Ectodermal cell (in vitro differentiated cells): ENCODE measurements at regions not wholly inside any gene's neighbourhood (a gene's known extent, or its start where the extent isn't known, plus 50 kb on each side); places are given as distances from the start of the nearest gene placed in this dataset.
"Not testable (repeated sequence)": the region's sequence is repeated elsewhere in the genome, so short reads cannot be mapped to it uniquely, and the experiment has no call there.

Experiments
- H3K27ac ChIP-seq: 2 replicates; pipeline ENCODE4 v1.7.0; 2013; ENCODE audit warnings: mild to moderate bottlenecking, low read depth, low read length; ENCODE audit not compliant: insufficient read depth, poor library complexity, severe bottlenecking
- H3K27me3 ChIP-seq: 2 replicates; pipeline ENCODE4 v1.7.0; 2013; ENCODE audit warnings: mild to moderate bottlenecking, low read length; ENCODE audit not compliant: insufficient read depth, control insufficient read depth, poor library complexity, severe bottlenecking
- H3K36me3 ChIP-seq: one replicate; pipeline ENCODE4 v1.7.0; 2013; ENCODE audit warnings: low read length; ENCODE audit not compliant: control insufficient read depth, insufficient read depth
- H3K4me1 ChIP-seq: one replicate; pipeline ENCODE4 v1.7.0; 2013; ENCODE audit warnings: low read length; ENCODE audit not compliant: control insufficient read depth, insufficient read depth
- H3K4me3 ChIP-seq: 2 replicates; pipeline ENCODE4 v1.7.0; 2013; ENCODE audit warnings: low read depth, low read length, control low read depth; ENCODE audit not compliant: insufficient read depth
- H3K9me3 ChIP-seq: 2 replicates; pipeline ENCODE4 v1.7.0; 2013; ENCODE audit warnings: mild to moderate bottlenecking, low read length, moderate library complexity; ENCODE audit not compliant: control insufficient read depth
- WGBS, 2 experiments: methylation state at CpG; one replicate each; pipeline ENCODE4 v1.1.7; 2013; ENCODE audit warnings: missing lambda C conversion rate in 2 of 2; 5-methylcytosine and 5-hydroxymethylcytosine counted together

DNA sequence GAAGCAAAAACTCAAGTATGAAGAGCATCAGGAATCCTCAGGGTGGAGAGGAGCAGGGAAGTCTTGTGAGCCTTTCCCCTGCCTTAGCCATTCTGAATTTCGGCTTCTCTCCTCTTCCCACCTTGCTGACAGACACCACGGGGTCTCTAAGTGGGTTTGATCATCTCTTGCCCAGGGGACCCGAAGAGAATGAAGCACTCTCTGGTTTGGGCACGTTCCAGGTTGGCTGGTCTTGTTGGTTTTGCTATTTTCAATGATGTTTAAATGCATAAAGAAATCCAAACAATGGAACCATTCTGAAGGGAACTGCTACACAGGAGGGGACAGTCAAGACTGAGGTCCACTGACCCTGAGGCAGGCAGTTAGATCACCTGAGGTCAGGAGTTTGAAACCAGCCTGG lies 131.7 kb downstream of the PXDC1 start:
- no peaks in the 10 kb centered on the region for H3K27me3 ChIP-seq
- H3K9me3 ChIP-seq, result no peaks in the 10 kb centered on the region
- H3K27ac ChIP-seq, result no peak overlapping the region
- H3K4me1 ChIP-seq, result peaks cover 2% of the 10 kb centered on the region
- 92 to 94% methylated on average over 4 of the region's 4 CpGs for WGBS, 2 experiments
- no peaks in the 10 kb centered on the region for H3K36me3 ChIP-seq
- H3K4me3 ChIP-seq, result no peak overlapping the region

DNA sequence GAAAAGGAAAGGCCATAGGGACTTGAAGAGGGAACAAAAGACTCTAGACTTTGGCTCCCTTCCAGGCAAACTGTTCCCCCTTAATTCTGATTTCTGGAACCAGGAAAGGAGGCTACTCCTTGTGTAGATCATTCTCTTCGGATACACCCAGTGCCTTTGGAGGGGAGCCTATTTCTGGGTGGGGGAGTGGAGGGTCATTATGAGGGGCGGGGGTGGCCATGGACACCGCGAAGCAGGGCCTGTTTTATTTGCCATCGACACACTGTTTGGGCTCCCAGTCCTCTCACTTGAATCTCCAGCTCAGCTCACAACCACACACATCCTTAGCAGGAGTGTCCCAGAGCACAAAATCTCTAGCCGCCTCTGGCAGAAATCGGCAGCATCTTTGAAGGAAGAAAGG lies 132.3 kb downstream of the PXDC1 start:
- 92 to 95% methylated on average over 7 of the region's 7 CpGs for WGBS, 2 experiments
- no peaks in the 10 kb centered on the region for H3K4me1 ChIP-seq
- no peak overlapping the region for H3K4me3 ChIP-seq
- no peaks in the 10 kb centered on the region for H3K27me3 ChIP-seq
- H3K36me3 ChIP-seq, result no peaks in the 10 kb centered on the region
- no peaks in the 10 kb centered on the region for H3K9me3 ChIP-seq
- no peak overlapping the region for H3K27ac ChIP-seq

DNA sequence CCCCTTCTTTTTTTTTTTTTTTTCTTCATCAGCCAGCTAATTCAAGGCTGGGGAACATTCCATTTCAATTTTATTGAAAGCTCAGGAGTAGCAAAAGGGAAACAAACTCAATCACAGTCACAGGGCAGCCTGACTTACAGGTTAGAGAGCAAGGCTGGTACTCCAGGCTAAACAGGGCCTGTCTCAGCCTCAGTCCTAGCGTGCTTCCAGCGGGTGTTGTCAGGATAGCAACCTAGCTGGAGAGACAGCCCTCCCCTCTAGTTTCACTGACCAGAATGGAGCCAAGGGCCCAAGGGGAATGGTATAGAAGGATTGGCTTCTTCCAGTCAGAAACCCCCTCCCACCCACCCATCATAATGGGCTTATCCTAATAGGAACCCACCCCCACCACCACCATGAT lies 132.9 kb downstream of the PXDC1 start:
- Histone ChIP-seq H3K27ac (no peak overlapping the region), H3K4me3 (no peak overlapping the region), H3K4me1 (no peaks in the 10 kb centered on the region), H3K36me3 (no peaks in the 10 kb centered on the region), H3K27me3 (no peaks in the 10 kb centered on the region), H3K9me3 (no peaks in the 10 kb centered on the region)
- 96 to 100% methylated on average over 2 of the region's 2 CpGs for WGBS, 2 experiments

- 93 to 94% methylated on average over 29 of the region's 29 CpGs for WGBS, 2 experiments
- H3K27me3 ChIP-seq, result no peaks in the 10 kb centered on the region
- no peaks in the 10 kb centered on the region for H3K4me1 ChIP-seq
- no peaks in the 10 kb centered on the region for H3K36me3 ChIP-seq
- no peak overlapping the region for H3K4me3 ChIP-seq
- H3K9me3 ChIP-seq, result no peaks in the 10 kb centered on the region
- H3K27ac ChIP-seq, result no peak overlapping the region
Measured at GRCh38 chr6:3617681-3618311, 133.7 kb downstream of the PXDC1 start.

DNA sequence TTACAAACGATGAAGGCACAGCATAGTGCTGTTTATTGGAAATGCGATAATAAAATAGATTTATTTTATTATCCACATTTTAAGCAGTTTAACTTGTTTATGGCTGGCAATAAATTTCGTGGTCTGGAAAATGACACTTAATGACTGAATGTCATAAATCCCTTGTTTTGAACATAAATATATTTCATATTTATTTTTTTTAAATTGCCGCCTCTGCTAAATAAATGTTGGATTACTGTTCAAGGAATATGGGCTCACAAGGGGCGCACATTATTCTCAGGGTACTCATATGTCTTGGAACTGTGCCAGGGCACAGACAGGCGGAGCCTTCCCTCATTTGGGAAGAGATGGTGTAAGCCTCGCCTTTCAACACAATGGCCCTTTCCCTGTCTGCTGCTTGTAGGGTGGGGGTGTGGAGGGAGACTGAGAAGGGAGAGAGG lies 134.3 kb downstream of the PXDC1 start:
- H3K4me1 ChIP-seq, result no peaks in the 10 kb centered on the region
- WGBS, 2 experiments, result 86 to 90% methylated on average over 4 to 6 of the region's 7 CpGs

DNA sequence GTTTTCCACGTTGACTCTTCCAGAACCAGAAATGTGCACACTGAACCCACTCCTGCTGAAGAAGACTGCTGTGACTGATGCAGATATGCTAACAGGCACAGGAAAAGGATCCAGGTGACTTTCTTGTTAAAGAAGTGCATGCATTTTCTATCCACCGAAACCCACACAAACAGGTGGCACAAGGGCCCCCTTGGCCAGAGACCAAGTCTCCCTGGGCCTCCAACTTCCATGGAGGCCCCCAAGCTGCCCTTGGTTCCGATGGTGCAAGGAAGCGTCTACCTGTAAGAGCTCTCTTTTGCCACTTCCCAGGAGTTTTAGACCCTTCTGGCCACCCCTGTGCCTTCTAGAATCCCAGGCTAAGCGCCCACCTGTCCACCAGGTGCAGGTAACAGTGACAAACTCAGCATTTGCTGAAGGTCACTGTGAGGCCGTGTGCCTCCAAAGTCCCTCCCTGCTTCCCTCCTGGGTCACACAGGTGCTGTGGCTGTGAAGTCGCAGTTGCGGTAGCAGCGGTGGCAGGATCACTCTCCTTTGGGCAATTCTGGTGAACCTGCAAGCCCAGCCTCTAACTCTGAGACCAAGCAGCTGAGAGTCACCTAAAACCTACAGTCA lies 134.8 kb downstream of the PXDC1 start:
- Histone ChIP-seq H3K4me1 (no peaks in the 10 kb centered on the region), H3K36me3 (no peaks in the 10 kb centered on the region), H3K4me3 (no peak overlapping the region), H3K9me3 (no peaks in the 10 kb centered on the region), H3K27ac (no peak overlapping the region), H3K27me3 (no peaks in the 10 kb centered on the region)
- 95 to 97% methylated on average over 9 of the region's 9 CpGs for WGBS, 2 experiments

More for the DNA sequence above, 134.3 kb downstream of the PXDC1 start:
- H3K27ac ChIP-seq, result no peak overlapping the region
- no peaks in the 10 kb centered on the region for H3K9me3 ChIP-seq
- H3K27me3 ChIP-seq, result no peaks in the 10 kb centered on the region
- H3K4me3 ChIP-seq, result no peak overlapping the region
- no peaks in the 10 kb centered on the region for H3K36me3 ChIP-seq

DNA sequence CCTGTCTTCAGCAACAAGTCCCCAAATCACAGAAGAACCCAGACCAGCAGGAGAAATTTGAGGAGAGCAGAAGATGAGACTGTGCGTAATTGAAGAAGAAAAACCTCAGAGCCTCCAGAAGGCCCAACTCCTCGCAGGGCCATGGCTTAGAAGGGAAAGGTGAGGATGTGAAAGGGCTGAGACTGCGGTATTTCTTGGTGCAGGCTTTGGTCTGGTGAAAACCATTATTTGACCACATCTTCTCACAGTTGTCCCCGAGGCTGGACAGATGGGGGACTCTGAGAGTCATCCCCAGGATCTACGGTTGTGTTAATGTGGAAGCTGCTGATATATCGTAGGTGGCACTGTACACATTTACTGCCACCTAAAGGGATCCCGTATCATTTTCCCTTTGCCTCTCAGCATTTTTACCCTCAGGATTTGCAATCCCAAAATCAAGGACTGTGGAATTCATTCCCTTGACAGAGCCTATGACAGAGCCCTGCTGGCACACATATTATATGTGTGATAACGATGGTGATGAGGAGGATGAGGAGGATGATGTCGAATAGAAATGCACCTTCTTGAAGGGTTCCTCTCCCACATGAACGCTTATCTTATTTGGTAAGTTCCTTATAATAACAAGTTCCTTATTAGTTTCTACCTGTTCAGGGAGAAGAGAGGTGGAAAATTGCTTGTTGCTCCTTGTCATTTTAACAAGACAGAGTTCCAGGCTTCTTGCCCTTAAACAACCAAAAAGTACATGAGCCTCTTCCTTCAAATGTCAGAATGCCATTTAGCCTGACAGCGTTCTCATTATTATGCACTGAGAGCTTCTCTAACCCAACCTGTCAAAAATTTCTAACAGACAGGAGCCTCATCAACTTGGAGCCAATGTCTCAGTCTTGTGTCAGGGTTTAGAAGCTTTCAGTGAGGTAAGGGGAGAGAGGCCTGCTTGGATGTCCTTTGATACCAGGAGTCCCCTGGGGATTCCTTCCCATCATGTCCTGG lies 135.8 kb downstream of the PXDC1 start:
- no peaks in the 10 kb centered on the region for H3K4me1 ChIP-seq
- H3K9me3 ChIP-seq, result no peaks in the 10 kb centered on the region
- H3K36me3 ChIP-seq, result no peaks in the 10 kb centered on the region
- H3K4me3 ChIP-seq, result no peak overlapping the region
- no peaks in the 10 kb centered on the region for H3K27me3 ChIP-seq
- H3K27ac ChIP-seq, result no peak overlapping the region
- WGBS, 2 experiments, result 94 to 95% methylated on average over 10 to 11 of the region's 11 CpGs

GRCh38 chr6:3614918-3615317 lies 136.6 kb downstream of the PXDC1 start:
- Histone ChIP-seq H3K27me3 (no peaks in the 10 kb centered on the region), H3K27ac (no peak overlapping the region), H3K4me3 (no peak overlapping the region), H3K36me3 (no peaks in the 10 kb centered on the region), H3K4me1 (no peaks in the 10 kb centered on the region), H3K9me3 (no peaks in the 10 kb centered on the region)
- 96 to 97% methylated on average over 2 of the region's 2 CpGs for WGBS, 2 experiments

GRCh38 chr6:3613565-3613964 lies 137.9 kb downstream of the PXDC1 start:
- H3K27me3 ChIP-seq, H3K27ac ChIP-seq, H3K4me1 ChIP-seq, H3K4me3 ChIP-seq, H3K36me3 ChIP-seq, H3K9me3 ChIP-seq: not testable (repeated sequence)
- WGBS, 2 experiments, result 92 to 94% methylated on average over 1 of the region's 1 CpG
